B cell (primary cell): ENCODE measurements at regions not wholly inside any gene's neighbourhood (a gene's known extent, or its start where the extent isn't known, plus 50 kb on each side); places are given as distances from the start of the nearest gene placed in this dataset.

Experiments used
- CTCF ChIP-seq: fragments of 200-600 bp; IDR thresholded peaks from one replicate; pipeline ENCODE4 v1.8.0; 2022; ENCODE audit warnings: antibody characterized with exemption, mild to moderate bottlenecking
- EZH2 ChIP-seq: IDR thresholded peaks from 2 replicates; pipeline ENCODE4 v1.6.1; 2012; ENCODE audit warnings: borderline replicate concordance, low read depth, mild to moderate bottlenecking, moderate library complexity, low read length; ENCODE audit not compliant: insufficient read depth, poor library complexity, severe bottlenecking

DNA sequence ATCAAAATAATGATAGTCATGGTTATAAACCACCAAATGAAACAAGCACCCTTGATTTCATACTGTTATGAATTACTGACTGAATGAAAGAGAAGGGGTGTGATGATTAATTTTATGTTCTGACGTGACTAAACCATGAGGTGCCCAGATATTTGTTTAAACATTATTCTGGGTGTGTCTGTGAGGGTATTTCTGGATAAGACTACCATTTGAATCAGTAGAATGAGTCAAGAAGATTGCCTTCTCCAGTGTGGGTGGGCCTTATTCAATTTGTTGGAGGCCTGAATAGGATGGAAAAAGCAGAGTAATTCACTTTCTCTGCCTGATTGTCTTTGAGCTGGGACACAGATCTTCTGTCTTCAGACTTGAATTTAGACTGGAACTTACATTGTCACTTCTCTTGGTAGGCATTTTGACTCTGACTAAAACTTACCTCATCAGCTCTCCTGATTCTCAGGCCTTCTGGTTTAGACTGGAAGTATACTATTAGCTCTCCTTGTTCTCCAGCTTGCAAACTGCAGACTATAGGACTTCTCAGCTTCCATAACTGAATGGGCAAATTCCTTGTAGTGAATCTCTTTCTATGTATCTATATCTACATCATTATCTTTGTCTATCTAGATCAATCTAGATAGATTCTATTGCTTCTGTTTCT, 321.9 kb upstream of the TARS1 start:
- TF ChIP-seq CTCF (no peak), EZH2 (no peak)
